Astrocyte of the spinal cord (primary cell): ENCODE measurements at regions not wholly inside any gene's neighbourhood (a gene's known extent, or its start where the extent isn't known, plus 50 kb on each side); places are given as distances from the start of the nearest gene placed in this dataset.

Source experiments
- DNase-seq: peaks from one replicate; pipeline ENCODE4 v3.0.0; 2011; ENCODE audit warnings: low read depth, low spot score
- H3K4me3 ChIP-seq: 2 replicates; pipeline ENCODE4 v1.5.1; 2011; ENCODE audit warnings: low read depth, mild to moderate bottlenecking, low read length, moderate library complexity
- in situ Hi-C: cut with HindIII; loops from 2 replicates; pipeline ENCODE4 v1.10.0; 2017; ENCODE audit warnings: low sequenced_read_pairs
- TF ChIP-seq, protein P1 (sequence below): IDR thresholded peaks from 2 replicates; pipeline ENCODE4 v1.5.1; 2012; ENCODE audit warnings: low read depth, mild to moderate bottlenecking, low read length, inconsistent platforms

DNA sequence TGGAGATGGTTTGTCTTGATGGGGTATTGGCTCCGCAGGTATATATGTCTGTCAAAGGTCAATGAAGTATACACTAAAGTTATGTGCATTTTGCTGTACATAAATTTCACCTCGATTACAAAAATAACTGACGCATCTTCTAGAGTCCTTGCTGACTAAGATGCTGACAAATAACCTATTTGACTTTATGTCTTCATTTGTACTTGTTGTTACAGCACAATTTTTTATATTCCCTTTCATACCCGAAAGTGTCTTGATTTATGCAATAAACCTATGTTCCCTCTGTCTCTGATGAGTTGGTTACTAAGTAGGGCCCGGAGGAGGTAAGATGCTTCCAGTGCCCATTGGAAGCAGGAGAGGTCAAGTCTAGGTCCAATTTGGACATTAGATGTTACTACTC is 93.5 kb downstream of the COPS8 start:
- TF ChIP-seq, protein P1, sequence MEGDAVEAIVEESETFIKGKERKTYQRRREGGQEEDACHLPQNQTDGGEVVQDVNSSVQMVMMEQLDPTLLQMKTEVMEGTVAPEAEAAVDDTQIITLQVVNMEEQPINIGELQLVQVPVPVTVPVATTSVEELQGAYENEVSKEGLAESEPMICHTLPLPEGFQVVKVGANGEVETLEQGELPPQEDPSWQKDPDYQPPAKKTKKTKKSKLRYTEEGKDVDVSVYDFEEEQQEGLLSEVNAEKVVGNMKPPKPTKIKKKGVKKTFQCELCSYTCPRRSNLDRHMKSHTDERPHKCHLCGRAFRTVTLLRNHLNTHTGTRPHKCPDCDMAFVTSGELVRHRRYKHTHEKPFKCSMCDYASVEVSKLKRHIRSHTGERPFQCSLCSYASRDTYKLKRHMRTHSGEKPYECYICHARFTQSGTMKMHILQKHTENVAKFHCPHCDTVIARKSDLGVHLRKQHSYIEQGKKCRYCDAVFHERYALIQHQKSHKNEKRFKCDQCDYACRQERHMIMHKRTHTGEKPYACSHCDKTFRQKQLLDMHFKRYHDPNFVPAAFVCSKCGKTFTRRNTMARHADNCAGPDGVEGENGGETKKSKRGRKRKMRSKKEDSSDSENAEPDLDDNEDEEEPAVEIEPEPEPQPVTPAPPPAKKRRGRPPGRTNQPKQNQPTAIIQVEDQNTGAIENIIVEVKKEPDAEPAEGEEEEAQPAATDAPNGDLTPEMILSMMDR, result no peak
- DNase-seq, result no peak
- in situ Hi-C loops, result no loop called here
- H3K4me3 ChIP-seq, result no peak overlapping the region

DNA sequence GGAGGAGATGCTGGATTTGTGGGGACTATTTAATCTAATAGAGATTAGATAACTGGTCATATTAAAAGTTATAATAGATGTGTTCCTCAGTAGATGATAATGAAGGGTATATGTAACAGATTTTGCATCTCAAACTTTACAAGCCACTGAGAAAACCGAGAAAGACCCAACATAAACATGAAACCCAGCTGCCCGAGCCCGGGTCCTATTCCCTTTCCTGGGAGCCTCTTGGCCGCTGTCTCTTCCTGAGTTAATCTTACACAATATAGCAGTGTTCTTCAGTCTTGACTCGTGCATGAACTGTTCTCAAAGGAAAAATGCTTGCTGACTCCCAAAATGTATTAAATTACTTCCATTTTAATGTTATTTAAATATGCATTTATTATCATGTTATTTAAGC is 94.5 kb downstream of the COPS8 start:
- no peak overlapping the region for H3K4me3 ChIP-seq
- TF ChIP-seq, protein P1, result no peak
- in situ Hi-C loops, result no loop called here
- no peak for DNase-seq

DNA sequence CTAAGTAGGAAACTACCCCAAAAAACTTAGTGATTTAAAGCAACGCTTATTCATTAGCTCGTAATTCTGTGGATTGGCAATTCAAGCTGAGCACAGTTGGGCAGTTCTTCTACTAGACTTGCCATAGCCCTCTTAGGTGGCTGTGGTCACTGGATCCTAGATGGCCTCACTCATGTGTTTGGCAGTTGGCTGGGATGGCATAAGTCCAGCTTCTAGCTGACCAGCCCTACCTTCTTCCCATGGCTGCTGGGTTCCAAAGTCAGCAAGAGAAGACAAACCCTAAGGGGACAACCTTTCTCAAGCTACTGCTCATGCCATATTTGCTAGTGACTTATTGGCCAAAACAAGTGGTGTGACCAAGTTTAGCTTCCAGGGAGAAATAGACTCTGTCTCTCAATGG is 95.3 kb downstream of the COPS8 start:
- TF ChIP-seq, protein P1, result no peak
- in situ Hi-C loops, result no loop called here
- H3K4me3 ChIP-seq, result no peak overlapping the region
- no peak for DNase-seq

DNA sequence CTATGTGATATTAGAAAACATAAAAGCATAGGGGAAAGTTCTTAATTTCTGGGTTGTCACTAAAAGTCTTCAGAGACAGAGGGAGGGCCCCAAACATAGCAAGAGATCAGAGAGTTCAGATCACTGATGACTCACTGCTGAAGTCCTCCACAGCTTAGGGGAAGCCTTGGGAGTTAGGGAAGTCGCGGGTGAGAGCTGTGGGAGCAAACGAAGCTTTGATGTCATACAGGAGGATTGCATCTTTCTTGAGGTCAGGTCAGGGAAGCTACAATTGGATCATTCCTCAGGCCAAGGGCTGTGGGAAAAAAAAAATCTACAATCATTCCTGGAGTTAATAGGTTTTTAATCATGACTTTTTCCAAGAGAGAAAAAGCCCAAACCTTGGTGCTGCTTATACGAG is 96.2 kb downstream of the COPS8 start:
- DNase-seq, result peak; percentile 91
- TF ChIP-seq, protein P1, result no peak
- no peak overlapping the region for H3K4me3 ChIP-seq
- in situ Hi-C loops, result no loop called here

DNA sequence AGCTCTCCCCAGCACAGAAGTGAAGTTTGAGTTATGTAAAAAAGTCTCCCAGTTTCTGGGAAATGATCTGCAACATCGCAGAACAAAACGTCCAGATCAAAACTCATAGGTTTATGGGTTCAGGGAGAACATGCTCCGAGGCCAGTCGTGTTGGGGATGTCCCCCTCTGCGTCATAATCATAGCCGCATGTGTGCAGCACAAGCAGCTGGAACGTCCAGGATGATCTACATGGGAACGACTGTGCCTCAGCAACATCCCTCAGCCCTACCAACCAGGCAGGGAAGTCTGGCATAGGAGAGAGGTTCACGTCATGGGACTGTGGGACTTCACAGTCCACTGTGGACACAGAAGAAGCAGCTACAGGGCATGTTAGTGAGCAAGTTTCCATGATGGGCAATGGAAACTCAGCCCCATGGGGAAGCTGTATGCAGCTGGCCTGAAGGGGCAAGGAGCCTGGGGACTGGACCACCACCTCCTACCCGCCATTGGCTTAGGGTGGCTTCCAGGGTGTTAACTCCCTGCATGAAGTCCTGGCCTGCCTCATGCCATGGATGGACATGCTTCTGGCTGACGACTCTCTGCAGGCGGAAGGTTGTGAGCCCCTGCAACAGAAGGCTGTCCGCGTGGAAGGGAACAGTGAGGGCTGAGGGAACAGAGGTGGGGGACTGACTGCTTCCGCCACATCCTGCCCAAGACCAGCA is 96.9 kb downstream of the COPS8 start:
- no peak overlapping the region for H3K4me3 ChIP-seq
- no peak for DNase-seq
- TF ChIP-seq, protein P1, result no peak
- in situ Hi-C loops, result no loop called here

DNA sequence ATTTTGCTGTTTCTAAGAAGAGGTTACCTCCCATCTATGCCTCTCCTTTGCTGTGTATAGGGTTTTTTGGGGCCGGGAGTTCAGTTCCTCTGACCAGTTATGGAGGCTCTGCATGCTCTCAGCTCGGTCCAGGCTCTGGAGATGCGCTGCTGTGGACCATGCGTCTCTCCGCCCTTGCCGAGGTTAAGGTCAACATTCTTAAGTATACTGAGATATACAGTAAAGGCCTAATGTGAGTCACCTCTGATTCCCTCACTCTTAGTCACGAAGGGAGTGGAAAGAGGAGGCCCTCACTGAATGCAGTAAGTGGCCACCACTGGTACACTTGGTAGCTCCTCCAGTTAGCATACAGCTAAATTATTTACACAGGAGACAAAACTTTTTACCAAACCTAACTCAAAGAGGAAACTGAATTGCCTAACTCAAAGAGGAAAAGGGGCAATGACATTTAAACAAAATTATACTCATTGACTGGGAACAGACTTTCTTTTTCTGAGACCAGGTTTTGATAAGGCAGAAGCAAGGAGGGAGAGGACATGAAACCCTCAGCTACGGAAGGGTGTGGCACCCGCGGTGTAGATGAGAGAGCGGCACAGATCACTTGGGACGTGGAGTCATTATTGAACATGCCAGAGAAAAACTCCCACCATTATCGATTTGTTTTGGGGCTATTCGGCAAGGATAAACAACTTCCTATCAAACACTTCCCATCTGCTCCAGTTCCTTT is 98.7 kb downstream of the COPS8 start:
- in situ Hi-C loops, result no loop called here
- TF ChIP-seq, protein P1, result no peak
- peak; percentile 71 for DNase-seq
- no peak overlapping the region for H3K4me3 ChIP-seq
